ENCODE measurements at regions not wholly inside any gene's neighbourhood (a gene's known extent, or its start where the extent isn't known, plus 50 kb on each side); places are given as distances from the start of the nearest gene placed in this dataset.

- Mint-ChIP-seq H3K36me3 (ENCODE audit: unreplicated experiment) (peaks cover 5% of the 10 kb centered on the region), H3K9me3 (ENCODE audit: unreplicated experiment) (no peaks in the 10 kb centered on the region), H3K4me3 (ENCODE audit: unreplicated experiment) (no peak overlapping the region), H3K4me1 (ENCODE audit: low read depth, unreplicated experiment) (peaks cover 5% of the 10 kb centered on the region), H3K27me3 (ENCODE audit: unreplicated experiment) (no peaks in the 10 kb centered on the region), H3K27ac (ENCODE audit: unreplicated experiment) (no peak overlapping the region)
- no peak for TF ChIP-seq CTCF (IDR thresholded peaks at IDR 0.05; ENCODE audit: partially characterized antibody, unreplicated experiment)
- DNase-seq = no peak
These were observed 1356.7 kb upstream of the NXPH2 start for GRCh38 chr2:140136861-140137260.

- Mint-ChIP-seq H3K9me3 (ENCODE audit: unreplicated experiment) (no peaks in the 10 kb centered on the region), H3K36me3 (ENCODE audit: unreplicated experiment) (peaks cover 4% of the 10 kb centered on the region), H3K4me3 (ENCODE audit: unreplicated experiment) (no peak overlapping the region), H3K27me3 (ENCODE audit: unreplicated experiment) (no peaks in the 10 kb centered on the region), H3K27ac (ENCODE audit: unreplicated experiment) (no peak overlapping the region), H3K4me1 (ENCODE audit: low read depth, unreplicated experiment) (peaks cover 5% of the 10 kb centered on the region)
- TF ChIP-seq CTCF (IDR thresholded peaks at IDR 0.05; ENCODE audit: partially characterized antibody, unreplicated experiment) = no peak
- no peak for DNase-seq
These were observed 1356.2 kb upstream of the NXPH2 start for GRCh38 chr2:140136366-140136765.

GRCh38 chr2:140128909-140129308 is 1348.7 kb upstream of the NXPH2 start:
- H3K27ac Mint-ChIP-seq (ENCODE audit: unreplicated experiment) = no peak overlapping the region
- no peak for TF ChIP-seq CTCF (IDR thresholded peaks at IDR 0.05; ENCODE audit: partially characterized antibody, unreplicated experiment)
- H3K36me3 Mint-ChIP-seq (ENCODE audit: unreplicated experiment) = no peaks in the 10 kb centered on the region
- DNase-seq = no peak
- no peaks in the 10 kb centered on the region for H3K27me3 Mint-ChIP-seq (ENCODE audit: unreplicated experiment)
- H3K4me1 Mint-ChIP-seq (ENCODE audit: low read depth, unreplicated experiment) = no peaks in the 10 kb centered on the region
- H3K4me3 Mint-ChIP-seq (ENCODE audit: unreplicated experiment) = no peak overlapping the region
- no peaks in the 10 kb centered on the region for H3K9me3 Mint-ChIP-seq (ENCODE audit: unreplicated experiment)

- no peak overlapping the region for H3K4me3 Mint-ChIP-seq (ENCODE audit: unreplicated experiment)
- no peak for DNase-seq
- peaks cover 2% of the 10 kb centered on the region for H3K4me1 Mint-ChIP-seq (ENCODE audit: low read depth, unreplicated experiment)
- H3K27ac Mint-ChIP-seq (ENCODE audit: unreplicated experiment) = no peak overlapping the region
- peaks cover 2% of the 10 kb centered on the region for H3K9me3 Mint-ChIP-seq (ENCODE audit: unreplicated experiment)
- H3K27me3 Mint-ChIP-seq (ENCODE audit: unreplicated experiment) = no peaks in the 10 kb centered on the region
- no peak for TF ChIP-seq CTCF (IDR thresholded peaks at IDR 0.05; ENCODE audit: partially characterized antibody, unreplicated experiment)
- H3K36me3 Mint-ChIP-seq (ENCODE audit: unreplicated experiment) = no peaks in the 10 kb centered on the region
These were observed 1341.8 kb upstream of the NXPH2 start for GRCh38 chr2:140122001-140122400.

GRCh38 chr2:140117386-140117785 is 1337.2 kb upstream of the NXPH2 start:
- Mint-ChIP-seq H3K27ac (ENCODE audit: unreplicated experiment) (no peak overlapping the region), H3K4me1 (ENCODE audit: low read depth, unreplicated experiment) (peaks cover 2% of the 10 kb centered on the region), H3K4me3 (ENCODE audit: unreplicated experiment) (no peak overlapping the region), H3K27me3 (ENCODE audit: unreplicated experiment) (no peaks in the 10 kb centered on the region), H3K36me3 (ENCODE audit: unreplicated experiment) (no peaks in the 10 kb centered on the region), H3K9me3 (ENCODE audit: unreplicated experiment) (peaks cover 2% of the 10 kb centered on the region)
- TF ChIP-seq CTCF (IDR thresholded peaks at IDR 0.05; ENCODE audit: partially characterized antibody, unreplicated experiment) = no peak
- no peak for DNase-seq

All from glutamatergic neuron (in vitro differentiated cells).